Spleen (tissue), 11 donors: ENCODE measurements at regions not wholly inside any gene's neighbourhood (a gene's known extent, or its start where the extent isn't known, plus 50 kb on each side); places are given as distances from the start of the nearest gene placed in this dataset.
"Not testable (repeated sequence)": the region's sequence is repeated elsewhere in the genome, so short reads cannot be mapped to it uniquely, and the experiment has no call there.

Experiments used
- DNase-seq: peaks from one replicate; pipeline ENCODE4 v3.0.0-alpha.2; 2020
- H3K27ac ChIP-seq, 8 donors: fragments of 200-600 bp; sonication (generic) in 7 of 8; 1 replicate in 4 of 8; 2 replicates in 4 of 8; pipeline versions ENCODE4 v1.5.0 to v1.8.0; 2016 to 2021; ENCODE audit warnings: inconsistent platforms in 4 of 8, mild to moderate bottlenecking in 4 of 8, moderate library complexity in 1 of 8
- H3K27me3 ChIP-seq, 7 donors: fragments of 200-600 bp; sonication (generic) in 6 of 7; replicated peaks in 1 of 7; 1 replicate in 4 of 7; 2 replicates in 3 of 7; pipeline versions ENCODE4 v1.5.0 to v1.8.0; 2016 to 2021; ENCODE audit warnings: inconsistent platforms in 3 of 7, mild to moderate bottlenecking in 1 of 7
- H3K36me3 ChIP-seq, 6 donors: fragments of 200-600 bp; sonication (generic) in 5 of 6; 1 replicate in 4 of 6; 2 replicates in 2 of 6; pipeline versions ENCODE4 v1.5.0 to v1.8.0; 2016 to 2021; ENCODE audit warnings: inconsistent platforms in 2 of 6
- H3K4me1 ChIP-seq, 6 donors: fragments of 200-600 bp; sonication (generic) in 5 of 6; 1 replicate in 3 of 6; 2 replicates in 3 of 6; pipeline versions ENCODE4 v1.5.0 to v1.8.0; 2016 to 2021; ENCODE audit warnings: inconsistent platforms in 3 of 6
- H3K4me3 ChIP-seq, 8 donors: fragments of 200-600 bp; sonication (generic) in 7 of 8; 1 replicate in 4 of 8; 2 replicates in 4 of 8; pipeline versions ENCODE4 v1.5.0 to v1.8.0; 2016 to 2021; ENCODE audit warnings: inconsistent platforms in 4 of 8, mild to moderate bottlenecking in 4 of 8, moderate library complexity in 2 of 8
- H3K9me3 ChIP-seq, 8 donors: fragments of 200-600 bp; sonication (generic) in 7 of 8; 1 replicate in 4 of 8; 2 replicates in 4 of 8; pipeline versions ENCODE4 v1.5.0 to v1.8.0; 2016 to 2021; ENCODE audit warnings: inconsistent platforms in 4 of 8
- CTCF ChIP-seq, 11 experiments: fragments of 200-600 bp in 7 of 11; fragments of 450-650 bp in 4 of 11; sonication (generic) in 4 of 11; IDR thresholded peaks in 8 of 11; conservative IDR thresholded peaks in 3 of 11; 1 replicate in 7 of 11; 2 replicates in 4 of 11; pipeline versions ENCODE4 v1.4.0 to v1.8.0; 2016 to 2021; ENCODE audit warnings: antibody characterized with exemption in 11 of 11, inconsistent platforms in 4 of 11, mild to moderate bottlenecking in 1 of 11
- POLR2A ChIP-seq, 3 donors: fragments of 450-650 bp; IDR thresholded peaks; one replicate each; pipeline ENCODE4 v1.5.1; 2017; ENCODE audit warnings: antibody characterized with exemption in 3 of 3, mild to moderate bottlenecking in 1 of 3
- POLR2AphosphoS5 ChIP-seq, 3 donors: sonication (generic); formaldehyde crosslinking; IDR thresholded peaks; one replicate each; pipeline ENCODE4 v1.5.1; 2017; ENCODE audit warnings: antibody characterized with exemption in 3 of 3
- WGBS, 5 donors: extraction: QIAGEN DNeasy Blood & Tissue Kit in 3 of 5; methylation state at CpG; one replicate each; pipeline versions ENCODE4 v1.1.5 to v1.1.7; 2013 to 2018; 5-methylcytosine and 5-hydroxymethylcytosine counted together
- intact Hi-C: fragments of 100-400 bp; cut with DNase I; formaldehyde crosslinking; loops from one replicate; pipeline ENCODE4 v1.15.0; 2023; ENCODE audit warnings: low total_unique reads
- donor health status: healthy with polysubstance abuse.
- donor health status: DM: no; HTN: no; CAD: no; lungs with moderate emphysema.
- donor health status: DM: no; HTN: no; CAD: no.
- donor health status: Bipolar disorder and iron deficiency.
- donor health status: healthy.
- donor health status: DM: no; HTN: no; CAD: no.
- donor health status: DM: yes; HTN: yes; CAD: no.

GRCh38 chr2:67322353-67323001 lies 74.7 kb upstream of the ETAA1 start:
- Histone ChIP-seq H3K27ac (no peak overlapping the region), H3K4me1 (no peaks in the 10 kb centered on the region), H3K4me3 (no peak overlapping the region), H3K27me3 (no peaks in the 10 kb centered on the region), H3K9me3 (no peaks in the 10 kb centered on the region), H3K36me3 (no peaks in the 10 kb centered on the region)
- intact Hi-C loops, result no loop called here
- TF ChIP-seq POLR2AphosphoS5 (IDR thresholded peaks at IDR 0.05) (no peak), CTCF (IDR thresholded peaks at IDR 0.05 in 8 of 11, conservative IDR thresholded peaks at IDR 0.05 in 3 of 11) (no peak), POLR2A (IDR thresholded peaks at IDR 0.05) (no peak)
- WGBS, 5 donors, result 50 to 68% (median 63%) methylated on average over 3 of the region's 3 CpGs
- no peak for DNase-seq

GRCh38 chr2:67323209-67323991 lies 73.7 kb upstream of the ETAA1 start:
- intact Hi-C loops, result no loop called here
- no peak overlapping the region for H3K4me3 ChIP-seq
- 61 to 81% (median 73%) methylated on average over 4 of the region's 4 CpGs for WGBS, 5 donors
- DNase-seq, result no peak
- no peaks in the 10 kb centered on the region for H3K27me3 ChIP-seq
- H3K36me3 ChIP-seq, result no peaks in the 10 kb centered on the region
- H3K27ac ChIP-seq, result no peak overlapping the region
- H3K4me1 ChIP-seq, result no peaks in the 10 kb centered on the region
- TF ChIP-seq POLR2A (IDR thresholded peaks at IDR 0.05) (no peak), CTCF (IDR thresholded peaks at IDR 0.05 in 8 of 11, conservative IDR thresholded peaks at IDR 0.05 in 3 of 11) (no peak), POLR2AphosphoS5 (IDR thresholded peaks at IDR 0.05) (no peak)
- no peaks in the 10 kb centered on the region for H3K9me3 ChIP-seq

- intact Hi-C loops, result no loop called here
- TF ChIP-seq CTCF (IDR thresholded peaks at IDR 0.05 in 8 of 11, conservative IDR thresholded peaks at IDR 0.05 in 3 of 11) (no peak), POLR2A (IDR thresholded peaks at IDR 0.05) (no peak), POLR2AphosphoS5 (IDR thresholded peaks at IDR 0.05) (no peak)
- H3K27ac ChIP-seq, result no peak overlapping the region
Measured at GRCh38 chr2:67329513-67329912, 67.6 kb upstream of the ETAA1 start.

GRCh38 chr2:67329951-67330350 lies 67.2 kb upstream of the ETAA1 start:
- TF ChIP-seq POLR2A (IDR thresholded peaks at IDR 0.05) (no peak), CTCF (IDR thresholded peaks at IDR 0.05 in 8 of 11, conservative IDR thresholded peaks at IDR 0.05 in 3 of 11) (no peak), POLR2AphosphoS5 (IDR thresholded peaks at IDR 0.05) (no peak)
- Histone ChIP-seq H3K36me3 (no peaks in the 10 kb centered on the region), H3K9me3 (no peaks in the 10 kb centered on the region), H3K4me3 (no peak overlapping the region), H3K4me1 (no peaks in the 10 kb centered on the region), H3K27ac (no peak overlapping the region), H3K27me3 (peaks cover 0 to 6% (median 0%) of the 10 kb centered on the region in 7 donors)
- DNase-seq, result no peak
- intact Hi-C loops, result no loop called here

More at GRCh38 chr2:67329513-67329912, 67.6 kb upstream of the ETAA1 start:
- DNase-seq, result no peak
- Histone ChIP-seq H3K9me3 (no peaks in the 10 kb centered on the region), H3K36me3 (no peaks in the 10 kb centered on the region), H3K27me3 (peaks cover 0 to 6% (median 0%) of the 10 kb centered on the region in 7 donors), H3K4me1 (no peaks in the 10 kb centered on the region), H3K4me3 (no peak overlapping the region)

- H3K9me3 ChIP-seq, intact Hi-C loops: not testable (repeated sequence)
Measured at GRCh38 chr2:67331419-67332086, 65.6 kb upstream of the ETAA1 start.

More at GRCh38 chr2:67331419-67332086, 65.6 kb upstream of the ETAA1 start:
- 83 to 96% (median 89%) methylated on average over 9 of the region's 9 CpGs for WGBS, 5 donors
- H3K27me3 ChIP-seq, H3K4me1 ChIP-seq, H3K27ac ChIP-seq, H3K36me3 ChIP-seq, DNase-seq, H3K4me3 ChIP-seq: not testable (repeated sequence)
